Upper lobe of left lung (tissue), 6 donors: ENCODE measurements at regions not wholly inside any gene's neighbourhood (a gene's known extent, or its start where the extent isn't known, plus 50 kb on each side); places are given as distances from the start of the nearest gene placed in this dataset.
A peak's percentile ranks its signal among the peaks of the same experiment; 100 is the strongest.

Experiments used
- ATAC-seq, 2 donors: fragments of 200-7000 bp; cut with Tn5 transposase; one replicate each; pipeline ENCODE4 v1.9.1; 2022; ENCODE audit warnings: mild to moderate bottlenecking in 2 of 2, moderate library complexity in 2 of 2; ENCODE audit not compliant: low FRiP score in 2 of 2
- DNase-seq, 2 donors: peaks; one replicate each; pipeline ENCODE4 v3.0.0-alpha.2; 2019 to 2020
- H3K27ac ChIP-seq, 4 donors: fragments of 200-600 bp; sonication (generic); one replicate each; pipeline ENCODE4 v1.5.1; 2016 to 2019
- H3K27me3 ChIP-seq, 4 donors: fragments of 200-600 bp; sonication (generic); one replicate each; pipeline ENCODE4 v1.5.1; 2017 to 2019
- H3K36me3 ChIP-seq, 4 donors: fragments of 200-600 bp; sonication (generic); one replicate each; pipeline ENCODE4 v1.5.1; 2016 to 2019
- H3K4me1 ChIP-seq, 4 donors: fragments of 200-600 bp; sonication (generic); one replicate each; pipeline ENCODE4 v1.5.1; 2018 to 2019
- H3K4me3 ChIP-seq, 4 donors: fragments of 200-600 bp; sonication (generic); one replicate each; pipeline ENCODE4 v1.5.1; 2017 to 2019; ENCODE audit warnings: mild to moderate bottlenecking in 2 of 4, moderate library complexity in 1 of 4
- H3K9me3 ChIP-seq, 4 donors: fragments of 200-600 bp; sonication (generic); one replicate each; pipeline ENCODE4 v1.5.1; 2018 to 2019
- CTCF ChIP-seq, 6 experiments: fragments of 450-650 bp in 4 of 6; fragments of 200-600 bp in 2 of 6; sonication (generic) in 2 of 6; IDR thresholded peaks; one replicate each; pipeline ENCODE4 v1.5.1; 2016 to 2019; ENCODE audit warnings: antibody characterized with exemption in 6 of 6
- EP300 ChIP-seq, 4 donors: sonication (generic); formaldehyde crosslinking; IDR thresholded peaks; one replicate each; pipeline ENCODE4 v1.5.1; 2017; ENCODE audit warnings: antibody characterized with exemption in 4 of 4, control low read depth in 2 of 4
- POLR2A ChIP-seq, 4 donors: fragments of 450-650 bp; IDR thresholded peaks; one replicate each; pipeline ENCODE4 v1.5.1; 2016 to 2017; ENCODE audit warnings: antibody characterized with exemption in 4 of 4, mild to moderate bottlenecking in 2 of 4
- POLR2AphosphoS5 ChIP-seq, 2 donors: sonication (generic); formaldehyde crosslinking; IDR thresholded peaks; one replicate each; pipeline ENCODE4 v1.5.1; 2017; ENCODE audit warnings: antibody characterized with exemption in 2 of 2
- WGBS, 2 donors: methylation state at CpG; one replicate each; pipeline ENCODE4 v1.1.5; 2017 to 2018; 5-methylcytosine and 5-hydroxymethylcytosine counted together
- donor health status: DM: no; HTN: no; CAD: no; lungs with moderate emphysema.
- donor health status: DM: no; HTN: yes; CAD: no; lungs with severe emphysema.

GRCh38 chr1:234727018-234727940, 117.3 kb upstream of the IRF2BP2 start:
- Histone ChIP-seq H3K27me3 (no peaks in the 10 kb centered on the region), H3K36me3 (no peaks in the 10 kb centered on the region), H3K4me3 (no peak overlapping the region), H3K27ac (peak overlapping the region; percentile 93 to 98 (median 96)), H3K4me1 (peaks cover 58 to 74% (median 70%) of the 10 kb centered on the region in 4 donors), H3K9me3 (no peaks in the 10 kb centered on the region)
- 64 to 70% methylated on average over 8 of the region's 8 CpGs for WGBS, 2 donors
- ATAC-seq (no peak), DNase-seq (no peak)
- TF ChIP-seq POLR2A (IDR thresholded peaks at IDR 0.05) (no peak), CTCF (IDR thresholded peaks at IDR 0.05) (no peak), POLR2AphosphoS5 (IDR thresholded peaks at IDR 0.05) (no peak), EP300 (IDR thresholded peaks at IDR 0.05) (no peak)

DNA sequence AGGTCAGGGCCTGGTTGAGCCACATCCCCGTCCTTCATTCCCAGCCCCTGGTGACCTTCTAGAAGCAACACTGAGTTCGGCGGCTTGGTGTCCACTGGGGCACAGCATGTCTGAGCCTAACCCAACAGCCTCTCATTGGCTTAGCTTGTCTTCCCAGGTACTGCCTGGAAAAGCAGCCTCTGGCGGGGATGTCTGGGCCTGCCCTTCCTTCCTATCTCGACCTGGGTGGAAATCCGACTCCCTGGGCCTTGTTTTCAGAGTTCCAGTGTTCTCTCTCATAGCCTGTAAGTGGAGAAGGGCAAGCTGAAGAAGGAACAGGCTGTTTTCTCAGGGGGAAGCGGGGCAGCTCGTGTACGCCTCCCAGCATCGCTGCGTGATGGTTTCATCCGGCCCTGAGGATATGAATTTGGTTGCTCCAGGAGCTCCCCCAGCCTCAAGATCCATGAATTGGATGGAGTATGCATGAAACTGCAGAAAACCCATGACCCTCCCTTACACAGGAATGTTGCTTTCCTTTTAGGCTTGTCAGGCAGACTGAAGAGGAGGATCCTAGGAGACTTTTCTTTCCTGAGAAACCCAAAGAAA, 116.5 kb upstream of the IRF2BP2 start:
- H3K4me1 ChIP-seq: peaks cover 62 to 75% (median 73%) of the 10 kb centered on the region in 4 donors
- TF ChIP-seq POLR2AphosphoS5 (IDR thresholded peaks at IDR 0.05): no peak
- TF ChIP-seq CTCF (IDR thresholded peaks at IDR 0.05): peak in 1 of 6 experiments; percentile 10
- no peak for TF ChIP-seq EP300 (IDR thresholded peaks at IDR 0.05)
- peak overlapping the region; percentile 93 to 98 (median 96) for H3K27ac ChIP-seq
- H3K27me3 ChIP-seq: no peaks in the 10 kb centered on the region
- 68 to 74% methylated on average over 3 to 12 of the region's 12 CpGs for WGBS, 2 donors
- no peak for DNase-seq
- no peak for ATAC-seq
- no peaks in the 10 kb centered on the region for H3K36me3 ChIP-seq
- no peaks in the 10 kb centered on the region for H3K9me3 ChIP-seq
- H3K4me3 ChIP-seq: no peak overlapping the region

- no peak for TF ChIP-seq POLR2A (IDR thresholded peaks at IDR 0.05)
- peak; percentile 4 to 82 for TF ChIP-seq POLR2AphosphoS5 (IDR thresholded peaks at IDR 0.05)
- TF ChIP-seq EP300 (IDR thresholded peaks at IDR 0.05): peak in 1 of 4 donors; percentile 38
- DNase-seq (peak in 1 of 2 donors; percentile 62), ATAC-seq (no peak)
- Histone ChIP-seq H3K27me3 (no peaks in the 10 kb centered on the region), H3K27ac (peak overlapping the region; percentile 93 to 98 (median 96)), H3K4me1 (peaks cover 69 to 80% (median 74%) of the 10 kb centered on the region in 4 donors), H3K36me3 (no peaks in the 10 kb centered on the region), H3K4me3 (peak overlapping the region in 2 of 4 donors; percentile 5 to 33), H3K9me3 (no peaks in the 10 kb centered on the region)
- WGBS, 2 donors: 44 to 51% methylated on average over 11 to 12 of the region's 12 CpGs
Observed at GRCh38 chr1:234725177-234726132, 115.5 kb upstream of the IRF2BP2 start.

- peaks cover 77 to 88% (median 81%) of the 10 kb centered on the region in 4 donors for H3K4me1 ChIP-seq
- DNase-seq (peak; percentile 75 to 83), ATAC-seq (peak; percentile 65 to 70)
- WGBS, 2 donors: 2 to 11% methylated on average over 16 of the region's 16 CpGs
- peak overlapping the region in 2 of 4 donors; percentile 5 to 33 for H3K4me3 ChIP-seq
- no peaks in the 10 kb centered on the region for H3K36me3 ChIP-seq
- TF ChIP-seq EP300 (IDR thresholded peaks at IDR 0.05) (no peak), POLR2AphosphoS5 (IDR thresholded peaks at IDR 0.05) (peak in 1 of 2 donors; percentile 54), POLR2A (IDR thresholded peaks at IDR 0.05) (peak in 2 of 4 donors; percentile 14 to 21), CTCF (IDR thresholded peaks at IDR 0.05) (no peak)
- H3K27ac ChIP-seq: peak overlapping the region; percentile 93 to 98 (median 96)
- H3K9me3 ChIP-seq: no peaks in the 10 kb centered on the region
- H3K27me3 ChIP-seq: no peaks in the 10 kb centered on the region
Observed at GRCh38 chr1:234724516-234725176, 114.7 kb upstream of the IRF2BP2 start.
